Tibial artery (tissue), 4 donors: ENCODE measurements at regions not wholly inside any gene's neighbourhood (a gene's known extent, or its start where the extent isn't known, plus 50 kb on each side); places are given as distances from the start of the nearest gene placed in this dataset.
"Not testable (repeated sequence)": the region's sequence is repeated elsewhere in the genome, so short reads cannot be mapped to it uniquely, and the experiment has no call there.

Experiments
- DNase-seq, 2 donors: peaks; one replicate each; pipeline ENCODE4 v3.0.0-alpha.2; 2019
- H3K27ac ChIP-seq, 2 donors: fragments of 200-600 bp; sonication (generic) in 1 of 2; 1 replicate in 1 of 2; 2 replicates in 1 of 2; pipeline ENCODE4 v1.5.1; 2018 to 2019; ENCODE audit warnings: mild to moderate bottlenecking in 1 of 2
- H3K27me3 ChIP-seq, 2 donors: fragments of 200-600 bp; sonication (generic) in 1 of 2; one replicate each; pipeline versions ENCODE4 v1.5.1 to v1.6.0; 2016 to 2019
- H3K36me3 ChIP-seq, 3 donors: fragments of 200-600 bp; sonication (generic) in 2 of 3; one replicate each; pipeline ENCODE4 v1.5.1; 2016 to 2019; ENCODE audit warnings: mild to moderate bottlenecking in 2 of 3
- H3K4me1 ChIP-seq, 4 donors: fragments of 200-600 bp; sonication (generic) in 2 of 4; 1 replicate in 3 of 4; 2 replicates in 1 of 4; pipeline ENCODE4 v1.5.1; 2016 to 2019
- H3K4me3 ChIP-seq, 2 donors: fragments of 200-600 bp; sonication (generic) in 1 of 2; 1 replicate in 1 of 2; 2 replicates in 1 of 2; pipeline ENCODE4 v1.5.1; 2018 to 2019; ENCODE audit warnings: mild to moderate bottlenecking in 2 of 2
- H3K9me3 ChIP-seq, 3 donors: fragments of 200-600 bp; sonication (generic) in 1 of 3; one replicate each; pipeline ENCODE4 v1.5.1; 2016 to 2019
- intact Hi-C: fragments of 100-400 bp; cut with DNase I; formaldehyde crosslinking; loops from one replicate; pipeline ENCODE4 v1.15.0; 2023; ENCODE audit warnings: low total_unique reads

DNA sequence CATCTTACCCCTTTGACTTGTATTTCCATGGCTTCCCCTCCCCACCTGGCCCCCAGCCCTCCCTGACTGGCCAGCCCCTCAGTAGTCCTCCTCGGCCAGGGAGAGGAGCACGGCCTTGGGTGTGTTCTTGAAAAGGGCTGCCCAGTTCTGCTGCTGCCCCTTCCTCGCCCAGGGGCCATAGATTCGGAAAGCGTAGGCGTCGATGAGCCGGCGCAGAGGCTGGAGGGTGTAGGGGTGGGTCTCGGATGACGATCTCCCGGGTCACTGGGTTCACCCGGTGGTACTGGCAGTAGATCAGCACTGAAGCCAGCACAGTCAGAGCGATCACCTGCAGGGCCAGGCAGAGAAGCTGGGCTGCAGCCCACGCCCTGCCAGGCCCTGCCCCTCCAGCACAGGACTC is 71.7 kb downstream of the ZNF479 start:
- intact Hi-C loops, DNase-seq, H3K4me1 ChIP-seq: not testable (repeated sequence)

DNA sequence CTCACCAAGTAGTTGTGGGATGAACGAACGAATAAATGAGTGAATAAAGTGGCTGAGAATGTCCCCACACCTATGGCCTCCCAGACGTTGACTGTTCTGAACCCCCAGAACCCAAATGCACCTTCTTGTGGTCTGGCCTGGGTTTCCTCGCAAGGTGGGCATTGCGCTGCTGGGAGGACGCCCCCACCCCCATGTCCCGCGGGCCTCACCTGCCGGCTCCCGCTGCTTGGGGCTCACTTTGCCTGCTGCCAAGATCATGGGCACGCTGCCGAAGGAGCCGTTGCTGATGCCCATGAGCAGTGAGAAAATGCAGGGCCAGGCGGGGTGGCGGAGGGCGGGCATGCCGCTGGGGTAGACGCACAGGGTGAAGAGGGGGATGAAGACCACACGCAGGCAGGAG is 115.9 kb downstream of the ZNF479 start:
- H3K27me3 ChIP-seq, H3K4me3 ChIP-seq, H3K4me1 ChIP-seq, H3K27ac ChIP-seq, H3K9me3 ChIP-seq, H3K36me3 ChIP-seq, intact Hi-C loops, DNase-seq: not testable (repeated sequence)

More for the DNA sequence above, 71.7 kb downstream of the ZNF479 start:
- H3K4me3 ChIP-seq, H3K9me3 ChIP-seq, H3K27ac ChIP-seq, H3K27me3 ChIP-seq, H3K36me3 ChIP-seq: not testable (repeated sequence)

DNA sequence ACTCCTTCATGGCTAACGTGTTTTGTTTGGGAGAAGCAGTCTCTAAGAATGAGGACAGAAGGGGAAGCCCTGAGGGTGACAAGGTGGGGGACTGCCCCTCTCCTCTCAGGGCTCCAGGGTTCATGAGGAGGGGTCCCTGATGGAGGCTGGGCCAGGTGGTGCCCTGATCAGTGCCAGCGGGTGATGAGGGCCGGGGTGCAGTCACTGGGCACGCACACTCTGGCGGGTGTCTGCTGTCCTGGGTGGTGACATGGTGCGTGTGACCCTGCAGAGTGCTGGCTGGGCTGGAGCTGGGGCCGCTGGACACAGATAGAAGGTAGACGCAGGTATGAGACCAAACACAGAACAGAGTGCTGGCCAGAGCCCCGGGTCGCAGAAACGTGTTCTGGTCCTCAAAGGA is 118.5 kb downstream of the ZNF479 start:
- H3K36me3 ChIP-seq, intact Hi-C loops, H3K4me3 ChIP-seq, DNase-seq, H3K27ac ChIP-seq, H3K4me1 ChIP-seq, H3K27me3 ChIP-seq, H3K9me3 ChIP-seq: not testable (repeated sequence)

DNA sequence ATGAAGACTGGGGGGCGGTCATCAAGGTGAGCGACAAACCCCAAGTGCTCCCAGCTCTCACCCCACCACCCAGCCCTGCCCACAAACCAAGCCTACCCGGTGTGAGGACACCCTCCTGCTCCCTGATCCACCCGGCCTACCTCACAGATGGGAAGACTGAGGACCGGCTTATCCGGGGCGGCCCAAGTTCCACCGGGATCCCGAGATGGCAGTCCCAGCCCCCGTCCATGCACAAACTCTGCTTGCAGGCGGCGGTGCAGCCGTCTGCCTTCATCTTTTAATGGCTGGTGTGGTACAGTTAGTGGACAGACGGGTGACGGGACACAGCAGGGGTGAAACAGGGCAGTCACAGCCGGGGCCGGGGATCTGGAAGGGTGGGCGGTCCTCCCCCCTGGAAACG is 119.3 kb downstream of the ZNF479 start:
- DNase-seq, H3K4me3 ChIP-seq, H3K4me1 ChIP-seq, H3K36me3 ChIP-seq, H3K9me3 ChIP-seq, H3K27me3 ChIP-seq, intact Hi-C loops, H3K27ac ChIP-seq: not testable (repeated sequence)

DNA sequence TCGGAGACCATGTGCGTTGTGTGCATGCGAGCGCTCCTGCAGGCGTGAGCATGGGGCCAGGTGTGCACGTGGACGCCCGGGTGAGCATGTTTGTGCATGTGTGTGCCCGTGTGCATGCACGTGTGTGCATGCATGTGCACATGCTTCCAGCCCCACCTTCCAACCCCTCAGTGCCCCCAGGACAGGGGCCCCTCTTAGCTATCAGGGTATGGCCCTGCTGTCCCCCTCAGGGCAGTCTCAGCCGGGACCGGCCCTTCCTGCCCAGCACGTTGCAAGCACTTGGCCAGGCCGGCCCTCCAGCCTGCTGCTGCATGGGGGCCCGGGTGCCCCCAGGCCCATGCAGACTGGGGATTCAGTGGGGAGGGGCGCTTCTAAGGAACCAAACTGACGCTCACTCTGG is 123.0 kb downstream of the ZNF479 start:
- H3K27ac ChIP-seq, H3K4me3 ChIP-seq, H3K4me1 ChIP-seq, intact Hi-C loops, DNase-seq, H3K9me3 ChIP-seq, H3K27me3 ChIP-seq, H3K36me3 ChIP-seq: not testable (repeated sequence)

DNA sequence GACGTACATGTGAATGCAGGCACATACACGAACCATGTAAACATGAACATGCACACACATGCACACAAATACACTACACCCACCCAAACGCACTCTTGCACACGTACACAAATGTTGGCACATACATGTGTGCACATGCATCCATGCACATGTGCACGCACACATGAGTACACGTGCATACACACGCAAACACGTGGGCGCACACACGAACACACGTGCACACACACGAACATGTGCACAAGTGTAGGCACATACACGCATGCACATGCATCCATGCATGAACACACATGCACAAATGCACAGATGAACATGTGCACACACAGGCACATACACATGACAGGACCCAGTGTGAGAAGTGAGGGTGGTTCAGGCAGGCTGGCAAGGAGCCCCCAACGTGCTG is 126.3 kb downstream of the ZNF479 start:
- H3K27me3 ChIP-seq, H3K4me1 ChIP-seq, H3K36me3 ChIP-seq, H3K4me3 ChIP-seq, DNase-seq, H3K9me3 ChIP-seq, H3K27ac ChIP-seq, intact Hi-C loops: not testable (repeated sequence)

DNA sequence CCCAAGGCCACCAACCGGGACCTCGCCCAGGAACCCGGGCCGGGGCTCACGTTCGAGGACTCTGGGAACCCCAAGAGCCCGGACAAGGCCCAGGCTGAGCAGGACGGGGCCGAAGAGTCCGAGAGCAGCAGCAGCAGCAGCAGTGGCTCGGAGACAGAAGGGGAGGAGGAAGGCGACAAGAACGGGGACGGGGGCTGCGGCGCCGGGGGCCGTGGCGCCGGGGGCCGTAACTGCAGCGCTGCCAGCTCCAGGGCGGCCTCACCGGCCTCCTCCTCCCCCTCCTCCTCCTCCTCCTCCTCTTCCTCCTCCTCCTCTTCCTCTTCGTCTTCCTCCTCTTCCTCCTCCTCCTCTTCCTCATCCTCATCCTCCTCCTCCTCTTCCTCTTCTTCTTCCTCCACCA is 128.4 kb downstream of the ZNF479 start:
- H3K27ac ChIP-seq, H3K36me3 ChIP-seq, DNase-seq, H3K4me1 ChIP-seq, H3K4me3 ChIP-seq, intact Hi-C loops, H3K9me3 ChIP-seq, H3K27me3 ChIP-seq: not testable (repeated sequence)

DNA sequence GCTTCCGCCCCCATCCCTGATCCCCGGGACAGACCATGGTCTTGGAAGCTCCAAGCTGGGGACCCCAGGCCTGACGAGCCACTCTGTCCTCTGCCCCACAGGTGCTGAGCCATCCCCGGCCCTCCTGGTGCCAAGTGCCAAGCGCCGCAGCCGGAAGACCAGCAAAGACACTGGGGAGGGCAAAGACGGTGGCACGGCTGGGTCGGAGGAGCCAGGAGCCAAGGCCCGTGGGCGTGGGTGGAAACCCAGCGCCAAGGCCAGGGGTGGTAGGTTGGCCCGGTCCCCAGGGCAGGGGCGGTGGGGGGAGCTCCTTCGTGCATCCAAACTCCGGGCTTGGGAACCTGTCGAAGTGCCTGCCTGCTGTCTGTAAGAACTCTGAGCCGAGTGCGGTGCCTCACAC is 130.3 kb downstream of the ZNF479 start:
- H3K9me3 ChIP-seq, intact Hi-C loops, H3K36me3 ChIP-seq, H3K27ac ChIP-seq, H3K27me3 ChIP-seq, H3K4me1 ChIP-seq, H3K4me3 ChIP-seq, DNase-seq: not testable (repeated sequence)

DNA sequence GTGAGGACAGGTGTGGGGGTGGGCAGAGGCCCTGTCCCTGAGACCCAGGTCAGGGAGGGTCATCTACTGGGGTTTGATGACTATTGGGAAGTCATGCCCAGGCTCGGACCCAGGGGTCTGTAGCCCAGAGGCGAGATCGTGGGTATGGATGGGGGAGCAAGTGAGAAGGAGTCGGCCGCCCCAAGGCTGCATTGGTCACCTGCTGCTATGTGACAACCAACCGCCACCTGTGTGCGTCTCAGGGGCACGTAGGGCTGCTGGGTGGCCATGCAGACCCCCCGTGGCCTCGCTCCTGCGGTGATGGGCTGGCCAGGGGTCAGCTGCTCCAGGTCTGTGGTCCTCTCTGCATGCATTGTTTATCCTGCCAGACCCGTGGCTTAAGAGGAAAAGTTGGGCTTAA is 138.5 kb downstream of the ZNF479 start:
- H3K36me3 ChIP-seq, intact Hi-C loops, H3K9me3 ChIP-seq, H3K27me3 ChIP-seq, H3K4me1 ChIP-seq, DNase-seq, H3K4me3 ChIP-seq, H3K27ac ChIP-seq: not testable (repeated sequence)

DNA sequence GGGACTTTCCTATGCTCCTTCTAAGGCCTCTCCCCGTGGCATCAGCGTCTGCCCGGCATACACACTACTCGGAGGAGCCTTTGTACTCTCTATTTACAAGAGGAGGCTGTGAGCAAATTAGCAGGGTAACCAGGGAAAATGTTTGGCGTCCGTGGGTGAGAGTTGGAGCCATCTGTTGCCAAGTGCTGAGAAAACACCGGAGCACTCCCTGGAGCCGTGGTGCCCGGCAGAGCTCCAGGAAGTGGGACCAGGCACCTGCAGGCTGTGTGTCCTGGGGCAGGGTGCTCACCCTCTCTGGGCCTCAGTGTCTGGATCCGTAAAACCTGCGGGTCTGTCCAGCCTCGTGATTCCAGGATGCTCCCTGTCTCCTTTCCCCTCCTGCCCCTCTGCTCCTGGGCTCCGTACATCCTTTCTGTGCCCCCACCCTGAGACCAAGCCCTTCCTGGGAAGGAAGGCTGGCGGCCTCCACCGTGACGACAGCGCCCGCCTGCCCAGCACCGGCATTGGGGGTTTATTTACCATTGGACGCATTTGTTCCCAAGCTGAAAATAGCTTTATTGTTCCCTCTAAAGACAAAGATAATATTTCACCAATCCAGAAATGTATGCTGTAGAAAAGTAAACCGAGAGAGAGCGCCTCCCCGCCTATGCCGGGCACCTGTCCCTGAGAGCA is 174.4 kb downstream of the ZNF479 start:
- H3K9me3 ChIP-seq, H3K4me3 ChIP-seq, H3K4me1 ChIP-seq, DNase-seq, intact Hi-C loops, H3K27ac ChIP-seq, H3K36me3 ChIP-seq, H3K27me3 ChIP-seq: not testable (repeated sequence)

DNA sequence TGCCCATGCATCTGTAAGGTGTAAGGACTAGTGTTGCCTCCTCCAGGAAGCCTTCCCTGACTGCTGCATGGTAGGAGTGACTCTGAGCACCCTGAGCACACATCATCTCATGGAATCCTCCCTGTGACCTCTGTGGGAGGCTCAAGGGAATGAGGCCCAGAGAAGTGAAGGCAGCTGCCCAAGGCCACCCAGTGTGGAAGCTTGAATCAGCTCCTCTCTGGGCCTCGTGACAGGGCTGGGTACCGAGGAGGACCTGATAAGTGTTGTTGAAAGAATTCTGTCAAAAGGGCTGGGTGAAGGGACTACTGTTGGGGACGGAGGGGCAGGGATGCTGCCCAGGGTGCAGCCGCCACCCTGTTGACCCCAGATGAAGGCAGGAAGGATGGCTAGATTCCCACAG is 175.2 kb downstream of the ZNF479 start:
- DNase-seq, result peak in 1 of 2 donors; percentile 9
- H3K4me3 ChIP-seq, H3K27me3 ChIP-seq, H3K36me3 ChIP-seq, H3K9me3 ChIP-seq, H3K27ac ChIP-seq, intact Hi-C loops, H3K4me1 ChIP-seq: not testable (repeated sequence)

DNA sequence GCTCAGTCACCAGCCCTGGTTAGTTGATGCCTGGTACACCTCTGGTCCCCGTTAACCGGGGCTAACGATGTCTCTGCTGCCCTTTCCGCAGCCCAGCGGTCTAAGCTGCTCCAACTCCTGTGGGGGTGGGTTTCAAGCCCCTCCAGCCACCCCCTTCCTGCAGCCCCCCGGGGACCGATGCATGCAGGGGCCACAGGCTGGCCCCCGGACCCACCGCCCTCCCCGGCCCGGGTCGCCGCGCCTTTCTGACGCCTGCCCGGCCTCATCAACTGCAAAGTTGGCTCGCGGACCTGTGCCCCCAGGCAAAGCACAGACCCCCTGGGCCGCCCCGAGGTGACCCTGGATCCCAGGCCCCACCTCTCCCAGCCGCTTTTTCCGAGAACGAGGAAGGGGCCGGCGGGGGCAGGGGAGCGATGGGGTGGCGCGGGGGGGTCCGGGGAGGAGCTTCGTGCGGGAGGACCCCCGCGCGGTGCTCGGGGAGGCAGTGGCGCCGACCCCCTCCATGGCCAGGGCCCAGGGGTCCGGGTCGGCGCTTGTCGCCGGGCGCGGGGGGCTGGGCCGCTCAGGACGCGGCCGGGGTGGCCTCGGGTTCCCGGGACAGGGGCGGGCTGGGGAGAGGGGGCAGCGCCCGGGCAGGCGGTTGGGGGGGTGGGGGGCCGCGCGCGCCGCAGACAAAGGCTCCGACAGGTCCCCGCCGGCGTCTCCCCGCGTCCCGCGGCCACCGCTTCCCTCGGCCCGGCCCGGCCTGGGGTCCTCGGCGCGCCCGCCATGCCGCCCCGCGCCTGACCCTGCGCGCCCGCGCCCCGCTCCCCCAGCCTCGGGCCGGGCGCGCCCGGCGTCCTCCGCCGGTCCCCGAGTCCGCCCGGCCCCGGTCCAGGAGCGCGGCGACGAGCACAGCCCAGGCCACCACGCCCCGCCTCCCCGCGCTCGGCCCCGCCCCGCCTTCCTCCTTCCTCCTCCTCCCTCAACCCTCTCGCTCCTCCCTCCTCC is 183.6 kb downstream of the ZNF479 start:
- intact Hi-C loops, H3K4me3 ChIP-seq, H3K4me1 ChIP-seq, H3K9me3 ChIP-seq, H3K27me3 ChIP-seq, DNase-seq, H3K27ac ChIP-seq, H3K36me3 ChIP-seq: not testable (repeated sequence)

DNA sequence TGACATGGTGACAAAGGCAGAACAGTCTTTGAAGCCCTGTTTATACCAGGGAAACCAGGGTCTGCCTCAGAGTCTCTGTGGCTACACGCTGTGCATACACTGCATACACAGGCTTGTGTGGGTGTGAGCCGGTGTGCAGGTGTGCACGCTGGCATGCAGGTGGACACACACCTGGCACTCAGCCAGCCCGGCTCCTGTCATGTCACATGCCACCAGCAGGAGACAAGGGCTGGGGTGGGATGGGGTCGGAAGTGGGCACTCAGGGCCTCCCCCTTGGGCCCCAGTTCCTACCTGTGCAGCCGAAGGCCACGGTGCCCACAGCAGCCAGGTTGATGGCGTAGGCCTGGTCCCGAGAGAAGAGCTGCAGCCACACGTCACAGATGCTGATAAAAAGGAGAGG is 192.2 kb downstream of the ZNF479 start:
- H3K4me3 ChIP-seq, H3K9me3 ChIP-seq, H3K27ac ChIP-seq, H3K4me1 ChIP-seq, H3K27me3 ChIP-seq, intact Hi-C loops, H3K36me3 ChIP-seq, DNase-seq: not testable (repeated sequence)

DNA sequence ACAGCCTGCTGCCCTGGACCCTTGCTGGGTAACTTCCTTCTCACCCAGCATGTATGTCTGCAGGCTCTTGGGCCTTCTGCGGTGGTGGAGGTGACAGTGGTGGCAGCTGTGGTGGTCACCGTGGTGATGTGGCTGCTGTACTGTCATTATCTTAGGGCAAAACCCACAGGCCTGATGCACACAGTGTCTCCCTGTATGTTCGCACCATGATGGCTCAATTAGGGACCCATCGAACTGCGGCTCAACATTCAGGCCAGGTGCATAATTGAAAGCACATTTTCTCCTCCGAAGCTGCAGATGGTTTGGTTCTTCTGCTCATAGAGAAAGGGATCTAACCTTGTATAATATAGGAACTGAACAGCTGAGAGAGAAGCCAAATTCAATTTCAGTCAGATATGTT is 208.3 kb downstream of the ZNF479 start:
- H3K27me3 ChIP-seq, intact Hi-C loops, H3K27ac ChIP-seq, H3K4me1 ChIP-seq, H3K4me3 ChIP-seq, DNase-seq, H3K9me3 ChIP-seq, H3K36me3 ChIP-seq: not testable (repeated sequence)
